ENCODE measurements at regions not wholly inside any gene's neighbourhood (a gene's known extent, or its start where the extent isn't known, plus 50 kb on each side); places are given as distances from the start of the nearest gene placed in this dataset.

GRCh38 chr2:59713577-59713976 is 839.9 kb downstream of the BCL11A start:
- Histone ChIP-seq H3K4me3 (ENCODE audit: low read depth, low read length) (no peak overlapping the region), H3K36me3 (ENCODE audit: control insufficient read depth, insufficient read depth, low read length) (no peaks in the 10 kb centered on the region), H3K27me3 (ENCODE audit: control insufficient read depth, insufficient read depth, low read length) (no peaks in the 10 kb centered on the region)
- ChIA-PET CTCF (no interaction called here), POLR2A (no interaction called here)
- TF ChIP-seq CTCF (IDR thresholded peaks at IDR 0.05; ENCODE audit: insufficient read depth, low read depth, low read length), result no peak
- DNase-seq (ENCODE audit: low read depth), result no peak

- TF ChIP-seq CTCF (IDR thresholded peaks at IDR 0.05; ENCODE audit: insufficient read depth, low read depth, low read length), result no peak
- H3K36me3 ChIP-seq (ENCODE audit: control insufficient read depth, insufficient read depth, low read length), result no peaks in the 10 kb centered on the region
- CTCF ChIA-PET, result no interaction called here
- no peak for DNase-seq (ENCODE audit: low read depth)
- H3K4me3 ChIP-seq (ENCODE audit: low read depth, low read length), result no peak overlapping the region
- H3K27me3 ChIP-seq (ENCODE audit: control insufficient read depth, insufficient read depth, low read length), result no peaks in the 10 kb centered on the region
- POLR2A ChIA-PET, result no interaction called here
Measured at GRCh38 chr2:59711121-59711520, 842.3 kb downstream of the BCL11A start.

GRCh38 chr2:59706729-59707128 is 846.7 kb downstream of the BCL11A start:
- Histone ChIP-seq H3K36me3 (ENCODE audit: control insufficient read depth, insufficient read depth, low read length) (no peaks in the 10 kb centered on the region), H3K27me3 (ENCODE audit: control insufficient read depth, insufficient read depth, low read length) (no peaks in the 10 kb centered on the region), H3K4me3 (ENCODE audit: low read depth, low read length) (no peak overlapping the region)
- CTCF ChIA-PET, result no interaction called here
- POLR2A ChIA-PET, result no interaction called here
- TF ChIP-seq CTCF (IDR thresholded peaks at IDR 0.05; ENCODE audit: insufficient read depth, low read depth, low read length), result no peak
- DNase-seq (ENCODE audit: low read depth), result no peak

- no peaks in the 10 kb centered on the region for H3K27me3 ChIP-seq (ENCODE audit: control insufficient read depth, insufficient read depth, low read length)
- POLR2A ChIA-PET, result no interaction called here
- no peak for TF ChIP-seq CTCF (IDR thresholded peaks at IDR 0.05; ENCODE audit: insufficient read depth, low read depth, low read length)
- no peak for DNase-seq (ENCODE audit: low read depth)
- CTCF ChIA-PET, result no interaction called here
- H3K36me3 ChIP-seq (ENCODE audit: control insufficient read depth, insufficient read depth, low read length), result no peaks in the 10 kb centered on the region
- no peak overlapping the region for H3K4me3 ChIP-seq (ENCODE audit: low read depth, low read length)
Measured at GRCh38 chr2:59703796-59704195, 849.7 kb downstream of the BCL11A start.

- no peaks in the 10 kb centered on the region for H3K36me3 ChIP-seq (ENCODE audit: control insufficient read depth, insufficient read depth, low read length)
- ChIA-PET POLR2A (no interaction called here), CTCF (no interaction called here)
- DNase-seq (ENCODE audit: low read depth), result no peak
- H3K27me3 ChIP-seq (ENCODE audit: control insufficient read depth, insufficient read depth, low read length), result no peaks in the 10 kb centered on the region
- no peak for TF ChIP-seq CTCF (IDR thresholded peaks at IDR 0.05; ENCODE audit: insufficient read depth, low read depth, low read length)
- no peak overlapping the region for H3K4me3 ChIP-seq (ENCODE audit: low read depth, low read length)
Measured at GRCh38 chr2:59702026-59702425, 851.4 kb downstream of the BCL11A start.
